NCI-H1417 (cell line): ENCODE measurements at regions not wholly inside any gene's neighbourhood (a gene's known extent, or its start where the extent isn't known, plus 50 kb on each side); places are given as distances from the start of the nearest gene placed in this dataset.
"Not testable (repeated sequence)": the region's sequence is repeated elsewhere in the genome, so short reads cannot be mapped to it uniquely, and the experiment has no call there.

Experiments used
- DNase-seq, 3 experiments: peaks; one replicate each; lab custom pipeline; 2025; lab: John Stamatoyannopoulos, UW

DNA sequence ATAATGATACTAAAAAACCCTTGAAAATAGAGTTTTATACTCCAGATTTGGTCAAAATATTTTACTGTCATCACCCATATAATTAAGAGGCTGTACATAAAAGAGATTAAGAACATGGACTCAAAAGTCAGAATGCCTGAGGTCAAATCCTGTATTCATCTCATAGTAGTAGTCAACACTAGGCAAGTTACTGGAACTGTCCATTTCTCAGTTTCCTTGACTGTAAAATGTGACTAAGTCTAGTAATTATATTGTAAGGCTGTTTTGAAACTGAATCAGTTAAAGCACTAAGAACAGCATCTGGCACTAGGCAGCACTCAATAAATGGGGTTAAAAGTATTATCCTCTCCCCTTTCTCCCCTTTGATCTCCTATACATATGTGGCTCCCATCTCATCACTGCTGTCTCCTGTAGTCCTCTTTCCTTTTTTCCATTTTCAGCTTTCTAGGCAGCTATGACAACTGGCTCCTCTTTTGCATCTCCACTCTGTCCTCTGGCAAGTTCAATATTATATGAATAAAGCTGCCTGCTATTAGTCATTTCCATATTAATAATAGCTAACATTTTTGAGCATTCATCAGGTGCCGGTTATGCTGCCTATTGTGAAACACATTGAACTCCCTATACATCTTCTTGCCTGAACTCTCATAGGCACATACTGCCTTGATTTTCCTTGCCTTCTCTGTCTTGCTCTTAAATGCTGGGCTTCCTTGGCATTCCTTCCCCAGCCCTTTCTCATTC lies 185.8 kb upstream of the NREP start:
- no peak for DNase-seq

DNA sequence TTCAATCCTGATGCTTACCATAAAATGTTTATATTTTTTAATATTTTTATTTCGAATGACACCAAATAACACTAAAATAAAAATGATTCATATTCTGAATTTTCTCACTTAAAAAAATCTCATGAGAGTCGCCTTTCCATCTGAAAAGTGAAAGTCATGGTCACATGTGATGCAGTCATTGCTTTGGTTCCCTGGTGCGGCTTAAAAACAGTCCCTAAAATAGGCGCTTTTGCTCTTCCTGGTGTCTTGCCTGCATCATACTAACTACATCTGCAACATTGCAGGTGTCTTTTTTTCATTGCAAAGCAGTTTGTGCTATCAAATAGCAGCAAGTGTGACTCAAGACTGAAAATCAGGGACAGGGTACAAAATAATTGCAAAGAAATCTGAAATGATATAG lies 185.2 kb upstream of the NREP start:
- DNase-seq, result no peak

DNA sequence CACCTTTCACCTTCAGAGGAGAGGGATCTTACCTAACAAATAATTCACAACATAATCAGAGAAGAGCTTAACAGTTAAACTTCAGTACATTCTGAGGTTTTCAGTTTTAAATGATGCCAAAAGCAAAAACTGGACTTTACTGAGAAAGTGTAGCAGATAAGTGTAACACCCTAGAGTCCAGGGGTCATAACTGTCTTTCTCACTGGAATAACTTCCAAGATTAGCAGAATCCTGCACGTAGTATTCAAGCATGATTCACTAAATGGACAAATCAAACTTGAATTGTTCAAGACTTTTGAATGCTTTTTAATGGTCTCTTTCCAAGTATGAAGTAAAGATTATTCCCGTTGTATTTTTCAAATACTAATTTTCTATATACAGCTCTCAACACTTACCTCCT lies 180.1 kb upstream of the NREP start:
- no peak for DNase-seq

GRCh38 chr5:111935835-111936234 lies 178.8 kb upstream of the NREP start:
- no peak for DNase-seq

GRCh38 chr5:111935009-111935408 lies 178.0 kb upstream of the NREP start:
- no peak for DNase-seq

DNA sequence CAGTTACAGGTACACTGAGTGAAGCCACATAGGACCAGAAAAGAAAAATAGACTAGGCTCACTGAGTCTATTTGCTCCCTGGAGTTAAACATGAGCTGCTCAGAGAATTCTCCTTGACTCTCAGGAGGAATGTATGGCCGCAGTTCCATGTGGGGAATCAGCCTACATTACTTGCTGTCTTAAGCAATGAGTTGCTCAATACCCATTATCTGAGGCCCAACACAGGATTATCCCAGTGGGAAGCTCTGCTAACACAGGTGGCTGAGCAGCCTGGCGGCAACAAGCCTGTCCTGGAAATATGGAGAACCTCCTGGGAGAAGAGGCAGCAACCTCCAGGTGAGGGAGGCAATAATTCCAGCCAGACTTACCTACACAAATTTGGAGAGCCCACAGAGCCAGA lies 177.5 kb upstream of the NREP start:
- no peak for DNase-seq

DNA sequence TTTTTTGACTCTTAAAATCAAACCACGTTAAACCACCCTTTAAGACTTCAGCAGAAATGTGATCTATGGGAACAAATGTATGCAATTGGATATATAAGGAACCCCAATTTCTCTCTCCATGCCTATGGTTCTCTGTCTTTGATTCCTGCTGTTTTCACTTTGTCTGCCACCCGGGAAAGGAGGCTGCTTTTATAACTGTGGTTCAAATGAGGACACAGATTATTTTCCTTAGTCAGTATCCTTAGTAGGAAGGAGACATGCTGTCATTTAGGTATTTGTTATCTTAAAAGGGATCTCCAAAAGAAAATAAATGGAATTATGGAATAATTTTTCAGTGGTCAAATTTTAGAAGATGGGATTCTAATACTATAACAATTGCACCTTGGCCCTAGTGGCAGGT lies 176.1 kb upstream of the NREP start:
- DNase-seq, result no peak

DNA sequence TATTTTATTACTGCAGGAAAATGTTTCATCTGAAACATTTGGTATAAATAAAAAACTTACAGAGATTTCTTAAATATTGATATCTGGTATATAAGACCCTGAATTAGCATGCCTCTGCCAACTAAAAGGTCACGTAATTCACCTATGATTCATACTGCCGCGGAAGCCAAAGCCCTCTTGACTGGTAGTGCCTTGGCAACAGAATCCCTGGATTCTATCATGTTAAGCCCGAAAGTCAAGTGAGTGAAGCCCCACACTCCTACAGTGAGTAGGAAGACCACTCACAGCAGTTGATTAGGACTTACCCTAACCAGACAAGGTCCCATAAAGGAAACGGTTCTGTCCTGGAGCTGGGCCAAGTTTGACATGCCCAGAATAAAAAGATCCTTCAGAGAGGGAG lies 175.6 kb upstream of the NREP start:
- no peak for DNase-seq

- DNase-seq, result no peak
These were observed 175.2 kb upstream of the NREP start for GRCh38 chr5:111932199-111932598.

- no peak for DNase-seq
These were observed 174.7 kb upstream of the NREP start for GRCh38 chr5:111931655-111932054.

DNA sequence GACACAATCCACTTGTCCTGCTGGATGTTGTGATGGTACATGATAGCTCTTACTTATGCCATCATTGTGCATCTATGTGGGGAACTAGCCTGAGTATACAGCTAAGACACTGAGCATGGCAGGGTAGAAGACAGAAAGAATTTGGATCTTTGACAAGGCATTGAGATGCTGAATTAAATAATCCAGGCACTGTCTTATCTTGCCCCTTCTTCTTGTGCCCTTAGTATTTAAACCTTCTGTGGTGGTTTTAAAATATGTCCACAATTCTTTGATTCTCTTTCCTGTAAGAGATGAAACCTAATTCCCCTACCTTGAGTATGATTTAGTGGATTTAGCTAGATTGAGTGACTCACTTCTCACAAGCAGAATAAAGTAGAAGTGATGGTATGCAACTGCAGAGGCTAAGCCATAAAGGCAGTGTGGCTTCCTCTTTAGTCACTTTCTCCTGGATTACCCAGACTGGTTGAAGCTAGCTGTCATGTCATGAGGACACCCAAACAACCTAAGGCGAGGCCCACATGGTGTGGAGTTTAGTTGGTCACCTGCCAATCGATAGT lies 174.0 kb upstream of the NREP start:
- DNase-seq, result no peak

GRCh38 chr5:111930449-111930848 lies 173.5 kb upstream of the NREP start:
- DNase-seq, result no peak

- DNase-seq, result no peak
These were observed 172.9 kb upstream of the NREP start for GRCh38 chr5:111929867-111930266.

DNA sequence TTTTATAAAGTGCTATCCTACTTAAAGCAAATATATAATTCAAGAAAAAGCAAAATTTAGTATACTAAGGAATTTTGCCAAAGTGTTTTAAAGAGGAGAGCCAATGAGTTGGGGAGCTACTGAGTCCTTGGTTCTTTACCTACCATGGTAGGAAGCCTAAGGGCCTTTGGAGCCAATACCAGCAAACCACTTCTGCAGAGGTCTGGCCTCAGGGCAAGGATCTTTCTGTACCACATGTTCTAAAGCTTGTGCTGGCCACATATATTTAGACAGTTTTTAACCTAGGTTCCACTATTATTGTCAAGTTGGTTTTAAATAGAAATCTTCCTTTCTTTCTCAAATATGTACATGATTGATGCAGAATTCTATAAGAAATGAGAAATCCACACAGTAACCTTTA lies 172.3 kb upstream of the NREP start:
- DNase-seq, result no peak

GRCh38 chr5:111928511-111928910 lies 171.5 kb upstream of the NREP start:
- no peak for DNase-seq

DNA sequence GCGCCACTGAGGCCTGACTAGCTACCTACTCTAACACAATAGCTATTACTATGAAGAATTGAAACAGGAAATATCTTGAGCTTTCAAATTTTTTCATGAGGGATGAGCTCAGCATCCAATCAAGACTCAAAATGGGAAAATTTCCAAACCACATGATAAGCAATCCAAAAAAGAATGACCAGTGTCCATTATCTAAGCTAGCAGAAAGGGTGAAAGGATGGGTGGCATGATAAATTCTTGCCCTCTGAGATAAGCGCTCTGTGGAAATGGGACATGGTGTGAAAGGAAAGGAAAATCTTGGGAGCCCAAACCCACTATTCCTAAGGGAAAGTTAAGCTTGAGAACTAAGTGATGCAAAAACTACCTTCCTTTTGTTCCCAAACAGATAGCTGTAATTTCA lies 170.2 kb upstream of the NREP start:
- DNase-seq, result no peak

DNA sequence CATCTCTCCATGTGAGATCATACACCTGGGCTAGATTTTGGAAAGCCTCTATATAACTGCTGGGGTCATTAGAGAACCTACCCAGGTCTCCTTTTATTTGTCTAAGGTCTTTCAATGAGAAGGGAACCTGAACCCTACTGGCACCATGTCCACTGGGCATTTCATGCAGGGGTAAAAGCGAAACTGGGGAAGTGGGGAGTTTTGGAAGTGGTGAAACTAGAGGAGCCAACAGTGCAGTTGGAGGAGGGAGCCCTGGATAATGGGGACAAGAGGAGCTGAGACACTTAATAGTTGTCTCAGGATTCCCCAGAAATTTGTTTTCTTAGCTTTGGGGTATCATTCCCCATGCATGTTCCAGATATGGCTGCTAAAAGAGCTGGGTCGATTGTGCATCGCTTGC lies 169.0 kb upstream of the NREP start:
- no peak for DNase-seq

GRCh38 chr5:111922344-111922743 lies 165.3 kb upstream of the NREP start:
- no peak for DNase-seq

GRCh38 chr5:111921691-111922090 lies 164.7 kb upstream of the NREP start:
- DNase-seq, result not testable (repeated sequence)

- DNase-seq, result no peak
These were observed 158.1 kb upstream of the NREP start for GRCh38 chr5:111914966-111915636.

GRCh38 chr5:111902436-111902835 lies 145.4 kb upstream of the NREP start:
- DNase-seq, result no peak

DNA sequence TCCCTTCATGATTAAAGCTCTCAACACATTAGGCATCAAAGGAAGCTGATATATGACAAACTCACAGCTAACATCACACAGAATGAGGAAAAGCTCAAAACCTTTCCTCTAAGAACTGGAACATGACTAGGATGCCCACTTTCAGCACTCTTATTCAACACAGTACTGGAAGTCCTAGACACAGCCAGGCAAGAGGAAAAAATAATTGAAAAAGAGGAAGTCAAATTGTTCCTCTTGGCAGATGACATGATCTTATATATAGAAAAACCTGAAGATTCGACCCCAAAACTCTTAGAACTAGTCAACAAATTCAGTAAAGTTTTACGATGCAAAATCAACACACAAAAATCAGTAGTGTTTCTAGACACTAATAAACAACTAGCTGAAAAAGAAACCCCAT lies 144.3 kb upstream of the NREP start:
- DNase-seq, result no peak

DNA sequence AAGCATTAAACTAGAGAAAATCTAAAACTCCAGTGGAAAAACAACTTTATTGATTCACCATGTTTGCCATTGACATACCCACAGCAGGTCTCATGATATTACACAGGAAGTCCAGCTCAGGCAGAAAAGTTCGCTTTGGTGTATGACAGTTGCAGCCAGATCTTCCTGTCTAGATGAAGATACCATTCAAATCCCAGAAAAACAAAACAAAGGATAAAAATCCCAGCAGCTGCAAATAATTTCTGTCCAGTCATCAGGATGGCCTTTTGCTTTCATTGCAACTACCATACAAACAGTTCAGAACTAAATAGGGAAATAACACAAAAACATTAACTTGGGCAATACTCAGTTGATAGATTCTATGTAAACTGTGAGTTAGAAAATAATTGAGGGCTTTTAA lies 136.0 kb upstream of the NREP start:
- DNase-seq, result no peak

DNA sequence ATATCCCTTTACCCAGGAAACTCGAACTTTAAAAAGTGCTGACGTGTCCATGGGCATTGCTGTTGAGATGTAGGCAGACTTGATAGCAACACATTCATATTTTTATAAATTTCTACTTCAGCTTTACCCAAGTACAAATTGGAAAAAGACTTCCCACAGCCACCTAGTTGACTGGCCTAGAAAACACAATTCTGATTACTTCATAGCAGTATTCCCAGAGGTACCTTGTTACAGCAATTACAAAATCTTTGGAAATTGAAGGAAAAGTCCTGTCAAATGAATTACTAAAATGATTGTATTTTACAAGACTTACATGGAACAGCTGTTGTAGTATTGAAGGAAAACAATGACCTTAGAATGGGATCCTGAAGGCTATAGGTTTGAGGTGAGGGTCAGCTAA lies 130.7 kb upstream of the NREP start:
- DNase-seq, result no peak
